Mesenchymal stem cell (in vitro differentiated cells and primary cell): ENCODE measurements at regions not wholly inside any gene's neighbourhood (a gene's known extent, or its start where the extent isn't known, plus 50 kb on each side); places are given as distances from the start of the nearest gene placed in this dataset.

Experiments used
- DNase-seq: peaks from one replicate; pipeline ENCODE4 v3.0.0-alpha.2; 2013
- H2AFZ ChIP-seq: one replicate; pipeline ENCODE4 v1.6.1; 2013; ENCODE audit warnings: low read depth, mild to moderate bottlenecking, control low read depth, inconsistent platforms, low read length, moderate library complexity
- H2AK5ac ChIP-seq: 2 replicates; pipeline ENCODE4 v1.6.1; 2013; ENCODE audit warnings: low read length, moderate library complexity, mild to moderate bottlenecking, inconsistent platforms; ENCODE audit not compliant: severe bottlenecking
- H2BK120ac ChIP-seq: one replicate; pipeline ENCODE4 v1.6.1; 2013; ENCODE audit warnings: low read depth, mild to moderate bottlenecking, inconsistent platforms, low read length, moderate library complexity
- H2BK12ac ChIP-seq, 2 experiments: one replicate each; pipeline ENCODE4 v1.6.1; 2013; ENCODE audit warnings: inconsistent platforms in 2 of 2, low read length in 2 of 2, mild to moderate bottlenecking in 2 of 2, moderate library complexity in 2 of 2, control low read depth in 1 of 2
- H2BK15ac ChIP-seq: one replicate; pipeline ENCODE4 v1.6.1; 2013; ENCODE audit warnings: mild to moderate bottlenecking, low read depth, inconsistent platforms; ENCODE audit not compliant: poor library complexity, severe bottlenecking
- H2BK5ac ChIP-seq: 2 replicates; pipeline ENCODE4 v1.6.1; 2013; ENCODE audit warnings: low read depth, mild to moderate bottlenecking, low read length, control low read depth, inconsistent platforms; ENCODE audit not compliant: poor library complexity, severe bottlenecking
- H3K14ac ChIP-seq, 2 experiments: one replicate each; pipeline ENCODE4 v1.6.1; 2013; ENCODE audit warnings: inconsistent platforms in 2 of 2, low read length in 2 of 2, control low read depth in 1 of 2, mild to moderate bottlenecking in 1 of 2, moderate library complexity in 1 of 2
- H3K18ac ChIP-seq, 2 experiments: one replicate each; pipeline ENCODE4 v1.6.1; 2013; ENCODE audit warnings: inconsistent platforms in 2 of 2, low read length in 2 of 2, control low read depth in 1 of 2, low read depth in 1 of 2, mild to moderate bottlenecking in 1 of 2
- H3K23ac ChIP-seq, 2 experiments: one replicate each; pipeline ENCODE4 v1.6.1; 2013; ENCODE audit warnings: inconsistent platforms in 2 of 2, low read length in 2 of 2, mild to moderate bottlenecking in 2 of 2, moderate library complexity in 2 of 2, control low read depth in 1 of 2
- H3K27ac ChIP-seq: 2 replicates; pipeline ENCODE4 v1.5.1; 2013; ENCODE audit warnings: mild to moderate bottlenecking, moderate library complexity, low read length, control low read depth, inconsistent platforms; ENCODE audit not compliant: poor library complexity, severe bottlenecking
- H3K27me3 ChIP-seq, 2 experiments: 2 replicates each; pipeline versions ENCODE4 v1.6.1 to v1.7.0; 2013; ENCODE audit warnings: low read length in 2 of 2, mild to moderate bottlenecking in 2 of 2, moderate library complexity in 2 of 2, control low read depth in 1 of 2, inconsistent platforms in 1 of 2; ENCODE audit not compliant: control insufficient read depth in 1 of 2, insufficient read depth in 1 of 2
- H3K36me3 ChIP-seq, 2 experiments: 2 replicates each; pipeline versions ENCODE4 v1.6.1 to v1.7.0; 2013; ENCODE audit warnings: low read length in 2 of 2, control low read depth in 1 of 2, inconsistent platforms in 1 of 2, low read depth in 1 of 2, mild to moderate bottlenecking in 1 of 2; ENCODE audit not compliant: insufficient read depth in 2 of 2, control insufficient read depth in 1 of 2
- H3K4ac ChIP-seq, 2 experiments: one replicate each; pipeline ENCODE4 v1.6.1; 2013; ENCODE audit warnings: inconsistent platforms in 2 of 2, low read length in 2 of 2, mild to moderate bottlenecking in 2 of 2, moderate library complexity in 2 of 2, control low read depth in 1 of 2, low read depth in 1 of 2
- H3K4me1 ChIP-seq: 2 replicates; pipeline ENCODE4 v1.6.1; 2013; ENCODE audit warnings: low read depth, low read length, control low read depth; ENCODE audit not compliant: control insufficient read depth, insufficient read depth
- H3K4me2 ChIP-seq: 2 replicates; pipeline ENCODE4 v1.6.1; 2013; ENCODE audit warnings: low read length, mild to moderate bottlenecking, inconsistent platforms; ENCODE audit not compliant: poor library complexity, severe bottlenecking
- H3K4me3 ChIP-seq, 2 experiments: 2 replicates each; pipeline versions ENCODE4 v1.5.1 to v1.7.0; 2013; ENCODE audit warnings: low read length in 2 of 2, mild to moderate bottlenecking in 2 of 2, control low read depth in 1 of 2, low read depth in 1 of 2; ENCODE audit not compliant: insufficient read depth in 1 of 2
- H3K79me1 ChIP-seq: replicated peaks from 2 replicates; pipeline ENCODE4 v1.6.1; 2013; ENCODE audit warnings: mild to moderate bottlenecking, control low read depth, low read length, inconsistent platforms; ENCODE audit not compliant: poor library complexity, severe bottlenecking
- H3K9ac ChIP-seq: 2 replicates; pipeline ENCODE4 v1.7.0; 2013; ENCODE audit warnings: mild to moderate bottlenecking, low read length, moderate library complexity
- H3K9me3 ChIP-seq: 2 replicates; pipeline ENCODE4 v1.7.0; 2013; ENCODE audit warnings: mild to moderate bottlenecking, low read length; ENCODE audit not compliant: control insufficient read depth
- H4K8ac ChIP-seq: one replicate; pipeline ENCODE4 v1.6.1; 2013; ENCODE audit warnings: inconsistent platforms, mild to moderate bottlenecking, low read length, moderate library complexity
- H4K91ac ChIP-seq: one replicate; pipeline ENCODE4 v1.6.1; 2013; ENCODE audit warnings: mild to moderate bottlenecking, low read length, inconsistent platforms
- WGBS: methylation state at CpG from one replicate; pipeline ENCODE4 v1.1.7; 2013; ENCODE audit warnings: mixed read lengths; 5-methylcytosine and 5-hydroxymethylcytosine counted together

GRCh38 chr13:100875392-100876043, 200.9 kb upstream of the TMTC4 start:
- 19% methylated on average over 2 of the region's 3 CpGs for WGBS
- Histone ChIP-seq H2AK5ac (peak overlapping the region; percentile 31), H3K4me3 (peak overlapping the region in 1 of 2 experiments; percentile 45), H3K36me3 (no peaks in the 10 kb centered on the region), H2AFZ (no peak overlapping the region), H3K9ac (peak overlapping the region; percentile 11), H3K18ac (peak overlapping the region in 1 of 2 experiments; percentile 52), H2BK12ac (peak overlapping the region in 1 of 2 experiments; percentile 45), H4K8ac (no peak overlapping the region), H2BK15ac (no peak overlapping the region), H3K4me2 (no peak overlapping the region), H3K9me3 (peaks cover 13% of the 10 kb centered on the region), H3K23ac (no peak overlapping the region), H3K4ac (no peak overlapping the region), H3K4me1 (no peaks in the 10 kb centered on the region), H3K14ac (no peak overlapping the region), H3K27me3 (no peaks in the 10 kb centered on the region), H2BK120ac (no peak overlapping the region), H4K91ac (no peak overlapping the region), H2BK5ac (no peak overlapping the region), H3K27ac (peak overlapping the region; percentile 90), H3K79me1 (no peaks in the 10 kb centered on the region)
- peak; percentile 92 for DNase-seq

GRCh38 chr13:100872761-100873160, 198.2 kb upstream of the TMTC4 start:
- Histone ChIP-seq H4K8ac (no peak overlapping the region), H3K4me2 (no peak overlapping the region), H3K4me1 (no peaks in the 10 kb centered on the region), H2BK15ac (no peak overlapping the region), H3K79me1 (no peaks in the 10 kb centered on the region), H3K9me3 (peaks cover 25% of the 10 kb centered on the region), H3K27me3 (no peaks in the 10 kb centered on the region), H2BK5ac (no peak overlapping the region), H3K9ac (no peak overlapping the region), H2BK120ac (no peak overlapping the region), H2AK5ac (no peak overlapping the region), H3K14ac (no peak overlapping the region), H3K4ac (peak overlapping the region in 1 of 2 experiments; percentile 58), H3K36me3 (no peaks in the 10 kb centered on the region), H3K23ac (no peak overlapping the region), H2AFZ (no peak overlapping the region), H2BK12ac (peak overlapping the region in 1 of 2 experiments; percentile 27), H3K18ac (peak overlapping the region; percentile 5 to 14), H3K4me3 (no peak overlapping the region), H3K27ac (no peak overlapping the region), H4K91ac (peak overlapping the region; percentile 56)
- peak; percentile 57 for DNase-seq
- 33% methylated on average over 4 of the region's 4 CpGs for WGBS

- no peak overlapping the region for H4K8ac ChIP-seq
Measured at GRCh38 chr13:100870898-100871297, 196.3 kb upstream of the TMTC4 start.

GRCh38 chr13:100860866-100861265, 186.3 kb upstream of the TMTC4 start:
- no peak overlapping the region for H2AK5ac ChIP-seq
- no peak overlapping the region for H4K91ac ChIP-seq
- H2BK15ac ChIP-seq: no peak overlapping the region
- no peaks in the 10 kb centered on the region for H3K36me3 ChIP-seq
- no peak overlapping the region for H3K9ac ChIP-seq
- no peak overlapping the region for H3K27ac ChIP-seq
- H2BK120ac ChIP-seq: no peak overlapping the region
- no peak overlapping the region for H3K23ac ChIP-seq
- no peak for DNase-seq
- H3K18ac ChIP-seq: no peak overlapping the region
- H2AFZ ChIP-seq: no peak overlapping the region
- H3K4me1 ChIP-seq: no peaks in the 10 kb centered on the region
- no peak overlapping the region for H3K4ac ChIP-seq
- no peaks in the 10 kb centered on the region for H3K27me3 ChIP-seq
- H3K9me3 ChIP-seq: peaks cover 5% of the 10 kb centered on the region
- no peak overlapping the region for H4K8ac ChIP-seq
- H3K79me1 ChIP-seq: no peaks in the 10 kb centered on the region
- no peak overlapping the region for H3K14ac ChIP-seq
- 82% methylated on average over 3 of the region's 4 CpGs for WGBS
- no peak overlapping the region for H2BK12ac ChIP-seq
- no peak overlapping the region for H3K4me3 ChIP-seq
- H2BK5ac ChIP-seq: no peak overlapping the region
- H3K4me2 ChIP-seq: no peak overlapping the region

More at GRCh38 chr13:100870898-100871297, 196.3 kb upstream of the TMTC4 start:
- no peak overlapping the region for H3K4me3 ChIP-seq
- H3K4me1 ChIP-seq: no peaks in the 10 kb centered on the region
- no peak overlapping the region for H2BK15ac ChIP-seq
- no peak overlapping the region for H2BK5ac ChIP-seq
- no peak overlapping the region for H2BK12ac ChIP-seq
- no peak overlapping the region for H3K14ac ChIP-seq
- no peak overlapping the region for H3K9ac ChIP-seq
- peaks cover 31% of the 10 kb centered on the region for H3K9me3 ChIP-seq
- no peaks in the 10 kb centered on the region for H3K79me1 ChIP-seq
- 53% methylated on average over 3 of the region's 3 CpGs for WGBS
- H3K36me3 ChIP-seq: no peaks in the 10 kb centered on the region
- no peak overlapping the region for H3K18ac ChIP-seq
- no peak overlapping the region for H3K23ac ChIP-seq
- H2AFZ ChIP-seq: no peak overlapping the region
- no peaks in the 10 kb centered on the region for H3K27me3 ChIP-seq
- H2AK5ac ChIP-seq: no peak overlapping the region
- no peak overlapping the region for H4K91ac ChIP-seq
- DNase-seq: peak; percentile 12
- no peak overlapping the region for H3K4me2 ChIP-seq
- no peak overlapping the region for H3K27ac ChIP-seq
- H3K4ac ChIP-seq: no peak overlapping the region
- no peak overlapping the region for H2BK120ac ChIP-seq
